PFSK-1 (cell line): ENCODE measurements at regions not wholly inside any gene's neighbourhood (a gene's known extent, or its start where the extent isn't known, plus 50 kb on each side); places are given as distances from the start of the nearest gene placed in this dataset.

Experiments
- POLR2AphosphoS5 ChIP-seq: IDR thresholded peaks from 2 replicates; pipeline ENCODE4 v1.6.1; 2012; ENCODE audit warnings: low read depth, mild to moderate bottlenecking, control low read depth, low read length, moderate library complexity
- REST ChIP-seq, 2 experiments: IDR thresholded peaks; 2 replicates each; pipeline versions ENCODE4 v1.6.1 to v1.8.0; 2011 to 2012; ENCODE audit warnings: low read depth in 2 of 2, low read length in 2 of 2, control low read depth in 1 of 2, inconsistent platforms in 1 of 2, mild to moderate bottlenecking in 1 of 2, moderate library complexity in 1 of 2; ENCODE audit not compliant: insufficient read depth in 1 of 2

- TF ChIP-seq POLR2AphosphoS5 = no peak
- no peak for TF ChIP-seq REST (IDR thresholded peaks at IDR 0.05; ENCODE audit: insufficient read depth in 1 of 2, low read depth in 2 of 2, low read length in 2 of 2)
Observed at GRCh38 chr6:3565291-3565690, 108.4 kb upstream of the SLC22A23 start.
